HG02870 (cell line): ENCODE measurements at regions not wholly inside any gene's neighbourhood (a gene's known extent, or its start where the extent isn't known, plus 50 kb on each side); places are given as distances from the start of the nearest gene placed in this dataset.
"Not testable (repeated sequence)": the region's sequence is repeated elsewhere in the genome, so short reads cannot be mapped to it uniquely, and the experiment has no call there.

ENCODE experiments used
- ATAC-seq: cut with Tn5 transposase; IDR thresholded peaks from one replicate; pipeline ENCODE4 v1.9.1; 2021; ENCODE audit warnings: mild to moderate bottlenecking, moderate library complexity; ENCODE audit not compliant: unreplicated experiment

DNA sequence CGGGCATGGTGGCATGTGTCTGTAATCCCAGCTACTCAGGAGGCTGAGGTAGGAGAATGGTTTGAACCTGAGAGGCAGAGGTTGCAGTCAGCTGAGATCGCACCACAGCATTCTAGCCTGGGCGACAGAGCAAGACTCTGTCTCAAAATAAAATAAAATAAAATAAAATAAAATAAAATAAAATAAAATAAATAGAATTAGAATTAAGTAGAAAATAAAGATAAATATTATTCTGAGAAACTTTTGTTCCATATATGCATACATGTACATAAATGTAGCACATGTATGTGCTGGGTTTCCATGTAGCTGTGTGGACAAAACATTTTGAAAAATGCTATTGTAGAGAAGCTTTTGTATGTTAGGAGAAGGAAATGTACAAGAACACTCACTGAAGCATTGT is 129.4 kb upstream of the VLDLR start:
- ATAC-seq: no peak

DNA sequence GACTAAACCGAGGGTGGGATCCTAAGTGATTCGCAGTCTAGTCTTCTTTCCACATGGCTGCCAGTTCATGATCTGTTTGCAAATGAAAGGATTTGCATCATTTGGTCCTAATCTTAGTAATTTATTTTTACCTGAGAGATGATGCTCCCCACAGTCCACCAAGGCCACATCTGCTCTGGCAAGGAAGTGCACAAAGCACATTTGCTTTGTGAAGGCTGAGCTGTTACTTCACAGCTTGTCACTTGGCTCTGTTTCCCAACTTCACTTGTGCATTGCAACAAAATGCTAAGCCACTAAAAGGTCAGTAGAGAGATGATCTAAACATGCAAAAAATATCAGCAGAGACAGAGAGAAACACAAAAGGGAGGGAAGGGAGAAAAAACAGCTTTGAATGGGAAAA is 128.5 kb upstream of the VLDLR start:
- no peak for ATAC-seq

DNA sequence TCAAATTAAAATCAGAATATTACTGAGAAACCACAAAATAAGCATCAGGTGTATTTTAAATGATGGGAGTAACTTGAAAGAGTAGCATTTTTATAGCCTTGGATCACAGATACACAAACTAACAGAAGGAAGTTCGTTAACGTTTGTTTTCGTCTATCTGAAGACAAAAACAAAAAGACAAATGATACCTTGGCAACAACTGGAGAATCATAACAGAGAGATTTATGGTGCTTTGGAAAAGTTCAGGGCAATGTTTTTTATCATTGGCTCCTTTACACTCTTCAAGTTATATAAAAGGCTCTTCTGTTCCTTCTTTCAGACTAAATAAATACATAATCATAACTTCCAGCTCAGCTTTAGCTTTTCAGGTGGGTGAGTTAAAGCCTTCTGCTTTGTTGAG is 128.1 kb upstream of the VLDLR start:
- no peak for ATAC-seq

DNA sequence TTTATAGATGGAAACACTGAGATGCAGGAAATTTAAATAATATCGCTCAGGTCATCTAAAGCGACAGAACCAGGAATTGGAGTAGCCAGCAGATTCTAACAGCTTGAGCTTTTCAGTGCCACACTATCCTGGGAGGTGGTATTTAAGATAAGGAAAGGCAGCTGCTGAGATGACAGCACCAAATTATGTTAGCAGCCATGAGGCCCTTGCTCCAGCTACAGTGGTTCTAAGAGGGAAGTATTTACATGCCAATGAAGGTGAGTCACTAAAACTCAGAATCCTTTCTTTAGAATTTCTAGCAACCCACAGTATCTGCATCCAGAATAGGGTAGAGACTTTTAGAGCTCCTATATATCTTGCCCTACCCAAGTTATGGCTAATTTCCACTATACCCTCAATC is 127.0 kb upstream of the VLDLR start:
- no peak for ATAC-seq

DNA sequence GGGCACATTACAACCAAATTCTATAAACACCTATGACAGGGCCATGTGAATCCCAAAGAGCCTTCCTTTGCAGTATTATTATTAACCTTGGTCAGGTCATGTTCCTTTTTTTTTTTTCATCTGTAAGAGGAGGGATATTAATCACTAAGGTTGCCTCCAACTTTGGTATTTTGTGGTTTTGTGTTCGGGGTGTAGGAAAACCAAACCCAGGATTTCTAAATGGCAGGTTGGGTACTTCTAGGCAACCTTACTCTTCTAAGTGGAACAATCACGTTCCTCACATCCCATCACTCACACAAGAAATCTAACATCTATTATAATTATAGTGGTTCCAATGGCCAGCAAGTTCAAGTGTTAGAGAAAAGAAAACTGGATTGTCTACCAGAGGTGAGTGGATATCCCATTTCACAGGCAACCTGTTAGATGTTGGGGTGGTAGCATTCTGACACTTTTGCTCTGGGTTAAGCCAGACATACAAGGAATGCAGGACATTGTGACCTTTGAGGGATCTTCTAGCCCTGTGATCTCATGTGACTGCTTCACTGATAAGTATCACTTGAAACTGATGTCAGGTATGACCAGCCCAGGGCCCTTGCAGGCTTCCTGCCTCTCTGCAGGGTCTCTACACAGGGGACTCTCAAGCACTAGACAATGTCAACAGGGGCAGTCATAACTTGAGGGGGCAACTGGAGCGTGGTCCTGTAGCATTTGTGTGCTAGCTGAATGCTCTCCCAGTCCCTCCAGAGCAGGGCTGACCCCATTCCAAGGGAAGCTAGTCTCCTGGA is 126.2 kb upstream of the VLDLR start:
- no peak for ATAC-seq

DNA sequence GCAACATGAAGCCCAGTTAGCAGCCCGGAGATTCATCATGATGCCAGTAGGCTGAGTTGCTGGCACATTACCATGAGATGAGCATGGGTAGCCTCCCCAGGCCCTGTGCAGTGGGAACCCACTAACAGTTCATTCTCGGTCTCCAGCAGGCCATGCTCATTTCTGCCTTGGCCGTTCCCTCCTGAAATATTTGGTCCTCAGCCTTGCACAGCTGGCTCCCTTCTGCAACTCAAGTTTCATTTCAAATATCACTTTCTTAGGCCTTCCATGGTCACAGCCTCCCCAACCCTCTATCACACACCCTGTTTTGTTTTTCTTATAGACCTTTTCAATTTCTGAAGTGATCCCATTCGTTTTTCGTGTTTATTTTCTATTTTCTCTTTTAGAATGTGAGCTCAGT is 125.4 kb upstream of the VLDLR start:
- no peak for ATAC-seq

DNA sequence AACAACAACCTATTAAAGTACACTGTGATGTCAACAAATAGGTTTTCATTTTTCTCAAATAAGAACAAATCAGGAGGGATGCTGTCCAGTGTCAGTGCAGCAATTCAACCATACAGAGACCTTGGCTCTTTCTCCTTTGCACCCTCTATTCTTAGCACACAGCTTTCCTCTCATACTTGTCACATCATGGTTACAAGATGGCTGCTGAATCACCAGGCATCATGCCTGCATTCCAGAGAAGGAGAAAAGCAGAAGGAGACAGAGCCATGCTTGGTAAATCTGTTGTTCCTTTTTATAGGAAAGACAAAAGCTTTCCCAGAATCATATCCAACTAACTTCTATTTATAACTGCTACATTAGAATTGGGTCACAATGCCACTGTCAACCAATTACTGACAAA is 124.7 kb upstream of the VLDLR start:
- no peak for ATAC-seq

DNA sequence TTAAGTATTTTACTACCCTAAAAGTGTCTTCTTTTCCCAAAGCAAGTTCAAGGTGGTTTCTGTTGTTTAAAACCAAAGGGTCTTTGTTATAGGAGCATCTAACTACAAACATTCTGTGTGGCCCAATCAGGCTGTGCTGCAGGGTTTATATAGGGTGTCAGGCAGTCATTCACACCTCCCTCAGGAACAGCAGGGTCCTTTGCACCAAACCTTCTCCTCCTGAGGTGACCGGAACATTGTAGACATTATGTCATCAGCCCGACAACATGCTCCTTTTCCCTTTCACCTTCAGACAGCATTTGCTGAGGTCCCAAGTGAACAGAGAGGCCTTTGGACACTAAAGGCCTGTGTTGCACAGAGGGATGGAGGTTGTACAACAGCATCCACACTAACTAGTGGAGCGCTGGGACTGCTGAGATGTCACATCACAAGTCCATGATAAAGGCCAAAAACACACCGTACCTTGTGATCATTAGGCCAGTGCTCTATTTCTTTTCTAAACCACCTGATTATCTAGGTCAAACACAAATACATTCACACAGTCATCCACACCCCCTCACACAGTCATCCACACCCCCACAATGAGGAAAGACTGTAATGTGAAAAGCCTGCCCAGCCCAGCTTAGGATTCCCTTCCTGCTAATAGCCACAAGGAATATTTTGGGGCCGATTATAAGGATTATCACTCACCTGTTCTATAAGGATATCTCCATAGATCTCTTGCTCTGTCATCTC is 123.8 kb upstream of the VLDLR start:
- ATAC-seq: no peak

DNA sequence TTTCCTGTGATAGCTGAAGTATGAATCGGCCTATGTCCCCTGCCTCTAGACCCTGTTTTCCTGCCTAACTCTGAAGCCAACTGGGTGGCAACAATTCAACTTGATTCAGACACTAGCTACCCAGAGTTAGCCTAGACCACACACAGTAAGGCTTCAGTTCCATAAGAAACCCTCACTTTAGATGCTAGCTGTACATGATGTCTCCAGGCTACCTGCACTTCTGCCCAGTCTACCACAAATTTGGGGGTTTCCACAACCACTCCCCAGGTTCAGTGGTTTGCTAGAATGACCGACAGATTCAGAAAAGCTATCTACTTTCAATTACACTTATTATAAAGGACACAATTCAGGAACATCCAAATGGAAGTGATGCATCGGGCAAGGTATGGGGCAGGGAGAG is 119.4 kb upstream of the VLDLR start:
- ATAC-seq: no peak

DNA sequence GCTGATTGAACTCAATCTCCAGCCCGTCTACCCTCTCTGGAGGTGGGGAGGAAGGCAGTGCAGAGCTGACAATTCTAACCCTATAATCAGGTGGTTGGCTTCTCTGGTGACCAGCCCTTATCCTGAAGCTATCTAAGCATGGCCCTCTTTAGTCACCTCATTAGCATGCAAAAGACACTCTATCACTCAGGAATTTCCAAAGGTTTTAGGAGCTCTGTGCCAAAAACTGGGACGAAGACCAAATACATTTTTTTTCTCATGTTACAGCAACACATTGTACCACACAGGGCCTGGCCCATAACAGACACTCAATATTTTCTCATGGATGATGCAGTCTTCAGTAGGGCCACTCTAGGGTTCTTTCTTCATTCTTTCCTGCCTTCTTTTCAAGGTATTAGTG is 118.8 kb upstream of the VLDLR start:
- ATAC-seq: no peak

DNA sequence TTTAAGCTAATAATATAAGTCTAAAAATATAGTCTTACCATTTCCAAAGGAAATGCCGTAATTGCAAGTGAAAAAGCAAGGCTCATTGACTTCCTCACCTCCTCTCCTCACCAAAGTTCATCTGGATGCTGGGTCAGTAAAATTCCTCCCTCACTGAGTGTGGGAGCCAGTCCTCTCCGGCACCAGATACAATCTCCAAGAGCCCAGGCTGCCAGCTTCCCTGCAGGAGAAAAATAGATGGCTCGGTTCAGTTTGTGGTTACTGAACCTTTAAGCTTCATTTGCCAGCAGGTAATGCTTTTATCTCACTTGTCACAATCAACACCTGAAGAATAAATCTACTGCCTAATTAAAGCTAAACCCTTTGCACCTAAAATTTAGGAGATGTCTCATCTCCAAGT is 115.3 kb upstream of the VLDLR start:
- ATAC-seq: no peak

DNA sequence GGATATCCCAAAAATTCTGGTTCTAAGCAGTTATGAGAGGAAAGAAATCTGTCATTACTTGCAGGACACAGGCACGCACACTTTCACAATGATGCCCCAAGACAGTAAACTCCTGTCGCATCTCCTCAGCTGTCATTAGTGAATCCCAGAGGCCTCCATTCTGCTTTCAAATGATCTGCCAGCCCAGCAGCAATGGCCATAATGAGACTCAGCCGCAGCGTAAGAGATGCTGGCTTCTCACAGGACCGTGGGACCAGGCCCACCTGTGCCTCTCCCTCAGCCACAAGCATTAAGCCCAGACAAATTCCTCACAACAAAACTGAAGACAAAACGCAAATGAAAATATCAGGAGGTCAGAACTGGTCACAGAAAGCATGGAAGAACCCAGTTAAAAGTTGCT is 98.0 kb upstream of the VLDLR start:
- ATAC-seq: no peak

DNA sequence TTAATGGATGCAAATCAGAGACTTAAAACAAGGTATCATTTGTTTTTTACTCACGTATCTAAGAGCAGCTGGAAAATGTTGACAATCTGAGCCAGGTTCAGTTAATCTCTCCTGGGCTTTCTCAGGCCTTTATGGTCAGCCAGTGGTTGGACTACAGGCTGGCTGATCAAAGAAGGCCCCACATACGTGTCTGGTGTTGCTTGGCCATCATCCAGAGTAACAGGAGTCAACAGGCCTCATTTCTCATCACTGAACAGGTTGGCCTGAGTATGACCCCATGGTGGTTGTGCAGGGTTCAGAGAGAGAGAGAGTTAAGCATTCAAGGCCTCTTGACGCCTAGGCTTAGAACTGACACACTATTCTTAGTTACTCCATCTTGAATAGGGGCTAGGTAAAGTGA is 97.0 kb upstream of the VLDLR start:
- ATAC-seq: no peak

DNA sequence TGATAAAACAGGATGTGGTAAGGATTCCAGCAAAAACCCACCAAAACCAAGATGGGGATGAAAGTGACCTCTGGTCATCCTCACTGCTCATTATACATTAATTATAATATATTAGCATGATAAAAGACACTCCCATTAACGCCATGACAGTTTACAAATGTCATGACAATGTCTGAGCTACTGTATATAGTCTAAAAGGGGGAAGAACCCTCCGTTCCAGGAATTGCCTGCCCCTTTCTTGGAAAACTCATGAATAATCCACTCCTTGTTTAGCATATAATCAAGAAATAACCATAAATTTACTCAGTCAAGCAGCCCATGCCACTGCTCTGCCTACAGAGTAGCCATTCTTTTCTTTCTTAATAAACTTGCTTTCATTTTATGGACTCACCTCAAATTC is 96.4 kb upstream of the VLDLR start:
- no peak for ATAC-seq

DNA sequence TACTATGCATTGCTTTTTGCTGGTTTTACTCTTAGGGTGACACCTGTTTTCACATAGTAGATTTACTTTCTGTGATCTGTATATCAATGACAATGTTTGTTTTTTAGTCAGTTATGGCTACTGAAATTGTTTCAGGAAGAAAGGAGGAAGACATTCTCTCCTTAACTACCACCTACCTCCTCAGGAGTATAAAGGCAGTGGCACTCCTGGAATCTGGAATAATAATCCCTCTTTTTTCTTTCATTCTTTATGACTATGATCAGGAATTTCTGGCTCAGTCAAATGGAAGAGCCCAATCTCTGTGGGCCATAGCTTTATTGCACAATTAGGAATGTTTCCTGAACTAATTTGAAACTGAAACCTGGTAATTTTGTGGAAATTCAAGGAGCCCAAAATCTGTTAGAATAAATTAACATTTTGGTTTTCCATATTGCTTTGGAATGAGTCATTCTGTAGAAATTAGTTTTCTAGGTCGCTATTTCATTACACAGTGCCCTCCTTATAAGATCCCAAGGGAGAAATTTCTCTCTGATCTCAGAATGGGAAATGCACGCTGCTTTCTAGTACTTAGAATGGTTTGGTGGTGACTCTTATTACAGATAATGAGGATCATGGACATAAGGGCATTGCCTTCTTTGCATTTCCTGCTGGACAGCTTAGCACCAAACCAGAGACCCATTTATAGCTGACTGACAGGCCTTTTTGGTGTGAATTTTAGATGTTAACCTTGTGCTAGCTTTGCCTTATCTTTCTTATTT is 95.3 kb upstream of the VLDLR start:
- ATAC-seq: no peak

DNA sequence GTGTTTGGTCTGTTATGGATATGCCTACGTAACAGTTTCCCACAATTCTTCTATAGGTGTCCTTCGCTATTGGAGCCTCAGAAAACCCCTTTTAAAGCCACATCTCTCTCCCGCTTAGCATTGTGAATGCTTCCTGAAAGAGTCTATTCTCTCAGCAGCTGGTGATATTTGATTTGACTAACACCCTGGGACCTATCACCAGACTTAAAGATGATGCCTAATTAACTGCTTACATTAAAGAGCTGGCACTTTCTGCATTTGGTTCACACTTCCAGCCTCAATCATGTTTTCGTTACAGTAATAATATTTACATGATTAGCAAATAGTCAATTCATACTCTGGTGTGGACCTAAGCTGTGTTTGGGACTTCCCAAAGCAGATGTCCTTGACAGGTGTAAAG is 90.1 kb upstream of the VLDLR start:
- no peak for ATAC-seq

DNA sequence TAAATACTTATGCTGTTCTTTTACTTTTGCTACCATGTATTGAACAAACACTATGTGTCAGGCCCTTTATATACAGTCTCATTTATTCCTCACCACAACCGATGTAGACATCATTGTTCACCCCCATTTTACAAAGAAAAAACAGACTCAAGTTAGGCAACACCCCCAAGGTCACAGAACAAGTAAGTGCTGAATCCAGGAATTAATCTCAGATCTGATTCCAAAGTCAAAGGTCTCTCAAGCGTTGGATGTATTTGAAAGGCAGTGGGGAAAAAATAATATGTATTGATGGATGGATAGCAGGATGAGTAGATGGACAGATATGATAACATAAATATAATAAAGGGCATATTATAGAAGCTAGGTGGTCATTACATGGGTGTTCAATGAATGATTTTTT is 85.1 kb upstream of the VLDLR start:
- ATAC-seq: no peak

DNA sequence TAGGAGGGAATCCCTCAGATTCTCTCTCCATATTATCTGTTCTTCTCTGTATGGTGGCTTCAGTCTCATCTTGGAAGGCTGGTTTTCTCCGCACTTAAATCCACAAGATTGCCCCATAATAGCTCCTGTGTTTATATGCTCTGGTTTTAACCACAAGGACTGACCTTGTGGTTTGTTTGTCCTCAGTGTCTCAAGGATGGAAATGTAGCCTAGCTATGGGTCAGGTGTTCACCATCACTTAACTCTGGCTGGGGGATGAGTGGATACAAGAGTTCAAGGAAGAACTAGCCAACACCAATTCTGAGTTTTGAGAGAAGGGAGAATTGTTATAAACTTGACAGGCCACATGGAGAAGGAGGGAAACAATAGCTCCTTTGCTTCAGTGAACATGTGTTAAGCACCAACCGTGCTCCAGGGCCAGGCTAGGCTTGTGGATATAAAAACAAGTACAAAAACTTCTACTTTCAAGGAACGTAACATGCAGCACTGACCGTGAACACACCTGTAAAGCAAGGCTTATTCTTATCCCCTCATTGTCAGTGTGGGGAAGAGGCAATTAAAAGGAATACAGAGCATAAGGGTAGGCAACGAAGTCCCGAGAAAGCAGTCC is 75.6 kb upstream of the VLDLR start:
- ATAC-seq: no peak

DNA sequence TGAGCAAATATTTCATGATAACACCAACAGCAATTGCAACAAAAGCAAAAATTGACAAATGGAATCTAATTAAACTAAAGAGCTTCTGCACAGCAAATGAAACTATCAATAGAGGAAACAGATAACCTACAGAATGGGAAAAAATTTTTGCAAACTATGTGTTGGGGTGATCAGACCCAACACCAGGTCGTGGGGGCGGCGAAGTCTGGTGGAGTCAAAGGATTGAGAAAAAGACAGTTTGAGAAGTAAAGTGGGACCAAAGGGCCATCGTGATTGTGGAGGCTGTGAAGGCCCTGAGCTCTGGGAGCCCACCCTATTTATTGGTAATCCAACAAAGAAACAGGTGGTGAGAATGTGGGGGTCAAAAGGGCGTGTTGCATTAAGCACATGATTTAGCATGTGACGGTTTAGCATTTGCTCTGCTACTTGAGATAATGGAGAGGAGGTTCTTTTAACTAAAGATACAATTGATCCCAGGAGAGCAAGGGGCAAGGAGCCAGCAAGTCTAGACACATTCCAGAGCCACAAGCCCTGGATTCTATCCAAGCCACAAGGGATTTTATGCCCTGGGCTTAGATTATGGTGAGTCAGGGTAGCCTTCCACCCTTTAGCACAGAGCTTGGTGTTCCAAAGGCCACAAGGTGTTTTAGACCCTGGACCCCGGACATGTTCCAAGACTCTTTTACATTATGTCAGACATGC is 65.5 kb upstream of the VLDLR start:
- not testable (repeated sequence) for ATAC-seq

DNA sequence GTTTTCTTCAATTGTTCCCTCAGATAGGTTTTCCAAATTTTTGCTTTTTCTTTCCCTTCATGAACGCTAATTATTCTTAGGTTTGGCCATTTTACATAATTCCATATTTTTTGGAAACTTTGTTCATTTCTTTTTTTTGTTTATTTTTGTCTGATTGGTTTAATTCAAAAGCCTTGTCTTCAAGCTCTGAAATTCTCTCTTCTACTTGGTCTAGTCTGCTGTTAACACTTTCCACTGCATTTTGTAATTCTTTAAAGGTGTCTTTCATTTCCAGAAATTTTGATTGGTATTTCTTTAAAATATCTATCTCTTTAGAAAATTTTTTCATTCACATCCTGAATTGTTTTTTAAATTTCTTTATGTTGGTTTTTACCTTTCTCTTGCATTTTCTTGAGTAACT is 63.9 kb upstream of the VLDLR start:
- ATAC-seq: no peak
